Stimulated activated naive CD8-positive, alpha-beta T cell treated with anti-CD3 and anti-CD28 coated beads, Interleukin-15, amount 100 ng/mL, for 72 hours (primary cell): ENCODE measurements at regions not wholly inside any gene's neighbourhood (a gene's known extent, or its start where the extent isn't known, plus 50 kb on each side); places are given as distances from the start of the nearest gene placed in this dataset.

ENCODE experiments used
- ATAC-seq: fragments of 150-1000 bp; cut with Tn5 transposase; 2 replicates; pipeline ENCODE4 v1.10.0; 2021; ENCODE audit warnings: mild to moderate bottlenecking, moderate library complexity
- DNase-seq, 2 donors: peaks; one replicate each; pipeline ENCODE4 v3.0.0; 2021 to 2022
- H3K27ac Mint-ChIP-seq, 2 donors: one replicate each; pipeline ENCODE4 v1.8.0; 2022; ENCODE audit warnings: mild to moderate bottlenecking in 2 of 2, mixed read lengths in 2 of 2, moderate library complexity in 2 of 2
- H3K27me3 Mint-ChIP-seq: one replicate; pipeline ENCODE4 v1.8.0; 2022; ENCODE audit warnings: mixed read lengths
- H3K4me1 Mint-ChIP-seq: one replicate; pipeline ENCODE4 v1.8.0; 2022; ENCODE audit warnings: mild to moderate bottlenecking, mixed read lengths
- H3K4me3 Mint-ChIP-seq, 2 donors: one replicate each; pipeline ENCODE4 v1.8.0; 2022; ENCODE audit warnings: mild to moderate bottlenecking in 2 of 2, mixed read lengths in 2 of 2, moderate library complexity in 1 of 2
- H3K9me3 Mint-ChIP-seq, 2 donors: one replicate each; pipeline ENCODE4 v1.8.0; 2022; ENCODE audit warnings: mixed read lengths in 2 of 2

- H3K27me3 Mint-ChIP-seq, result no peaks in the 10 kb centered on the region
- peaks cover under 1% of the 10 kb centered on the region for H3K4me1 Mint-ChIP-seq
- DNase-seq (no peak), ATAC-seq (no peak)
- H3K9me3 Mint-ChIP-seq, result peaks cover 3 to 4% of the 10 kb centered on the region in 2 donors
- H3K4me3 Mint-ChIP-seq, result no peak overlapping the region
- peak overlapping the region in 1 of 2 donors; percentile 9 for H3K27ac Mint-ChIP-seq
Observed at GRCh38 chr14:98602983-98603382, 669.0 kb downstream of the BCL11B start.

- H3K4me1 Mint-ChIP-seq, result peaks cover 14% of the 10 kb centered on the region
- DNase-seq, result no peak
- no peaks in the 10 kb centered on the region for H3K27me3 Mint-ChIP-seq
- no peak overlapping the region for H3K4me3 Mint-ChIP-seq
- ATAC-seq, result no peak
- H3K9me3 Mint-ChIP-seq, result no peaks in the 10 kb centered on the region
- peak overlapping the region in 1 of 2 donors; percentile 60 for H3K27ac Mint-ChIP-seq
Observed at GRCh38 chr14:98605043-98605442, 667.0 kb downstream of the BCL11B start.

- H3K27me3 Mint-ChIP-seq, result no peaks in the 10 kb centered on the region
- DNase-seq, result no peak
- no peaks in the 10 kb centered on the region for H3K9me3 Mint-ChIP-seq
- peaks cover 14% of the 10 kb centered on the region for H3K4me1 Mint-ChIP-seq
- peak overlapping the region in 1 of 2 donors; percentile 77 for H3K27ac Mint-ChIP-seq
- ATAC-seq, result no peak
- no peak overlapping the region for H3K4me3 Mint-ChIP-seq
Observed at GRCh38 chr14:98606041-98606640, 665.9 kb downstream of the BCL11B start.

- no peak for ATAC-seq
- no peak overlapping the region for H3K4me3 Mint-ChIP-seq
- DNase-seq, result no peak
- peaks cover 14% of the 10 kb centered on the region for H3K4me1 Mint-ChIP-seq
- H3K9me3 Mint-ChIP-seq, result no peaks in the 10 kb centered on the region
- H3K27me3 Mint-ChIP-seq, result no peaks in the 10 kb centered on the region
- peak overlapping the region; percentile 17 to 65 for H3K27ac Mint-ChIP-seq
Observed at GRCh38 chr14:98606816-98607215, 665.2 kb downstream of the BCL11B start.

- Mint-ChIP-seq H3K27me3 (no peaks in the 10 kb centered on the region), H3K9me3 (no peaks in the 10 kb centered on the region), H3K4me3 (no peak overlapping the region), H3K4me1 (peaks cover 14% of the 10 kb centered on the region), H3K27ac (no peak overlapping the region)
- ATAC-seq (no peak), DNase-seq (no peak)
Observed at GRCh38 chr14:98607341-98607910, 664.6 kb downstream of the BCL11B start.

DNA sequence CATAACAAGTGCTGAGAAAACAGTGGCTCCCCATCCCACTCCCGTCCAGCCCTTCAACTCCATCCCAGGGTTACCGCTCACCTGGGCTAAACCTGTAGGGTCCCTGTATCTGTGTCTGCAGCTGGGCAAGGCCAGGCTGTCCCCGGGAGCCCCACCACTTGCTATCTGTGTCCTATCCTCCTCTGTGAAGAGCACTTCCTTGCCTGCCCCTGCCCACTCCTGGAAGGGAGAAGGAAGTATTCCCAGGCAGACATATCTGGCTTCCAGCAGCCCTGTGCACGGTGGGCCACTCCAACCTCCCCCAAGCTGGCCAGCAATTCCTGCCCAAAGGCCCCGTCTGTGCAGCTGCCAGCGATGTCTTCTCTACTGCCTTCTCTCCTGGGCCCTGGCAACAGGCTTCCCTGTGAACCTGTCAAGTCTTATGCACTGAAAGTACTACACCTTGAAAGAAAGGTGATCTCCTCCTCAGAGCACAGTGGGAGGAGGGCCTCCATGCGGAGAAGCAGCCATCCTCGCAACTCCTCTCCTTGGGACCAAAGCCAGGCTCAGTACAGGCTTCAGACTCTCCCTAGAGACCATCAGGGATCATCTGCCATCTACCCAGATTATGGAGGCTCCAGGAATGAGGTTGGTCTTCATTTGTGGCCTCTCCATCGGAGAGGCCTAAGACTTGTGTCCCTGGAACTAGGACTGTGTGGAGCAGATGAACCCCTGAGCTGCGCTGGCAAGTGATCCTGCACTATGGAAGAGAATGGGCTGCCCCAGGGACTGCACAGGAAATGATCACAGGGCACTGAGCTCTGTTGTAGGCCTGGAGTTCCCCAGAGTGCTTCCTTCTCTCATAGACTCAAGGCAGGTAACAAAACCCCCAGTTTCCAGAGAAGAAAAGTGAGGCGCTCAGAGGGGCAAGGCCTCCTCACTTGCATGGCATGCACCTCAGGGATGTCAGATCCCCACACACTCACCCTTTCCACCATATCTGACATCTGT, 663.6 kb downstream of the BCL11B start:
- no peak for ATAC-seq
- peak overlapping the region; percentile 69 to 78 for H3K27ac Mint-ChIP-seq

GRCh38 chr14:98612434-98613200, 659.4 kb downstream of the BCL11B start:
- H3K27ac Mint-ChIP-seq, result no peak overlapping the region

More for the DNA sequence above, 663.6 kb downstream of the BCL11B start:
- Mint-ChIP-seq H3K4me1 (peaks cover 14% of the 10 kb centered on the region), H3K27me3 (no peaks in the 10 kb centered on the region), H3K4me3 (no peak overlapping the region), H3K9me3 (no peaks in the 10 kb centered on the region)
- DNase-seq, result no peak

DNA sequence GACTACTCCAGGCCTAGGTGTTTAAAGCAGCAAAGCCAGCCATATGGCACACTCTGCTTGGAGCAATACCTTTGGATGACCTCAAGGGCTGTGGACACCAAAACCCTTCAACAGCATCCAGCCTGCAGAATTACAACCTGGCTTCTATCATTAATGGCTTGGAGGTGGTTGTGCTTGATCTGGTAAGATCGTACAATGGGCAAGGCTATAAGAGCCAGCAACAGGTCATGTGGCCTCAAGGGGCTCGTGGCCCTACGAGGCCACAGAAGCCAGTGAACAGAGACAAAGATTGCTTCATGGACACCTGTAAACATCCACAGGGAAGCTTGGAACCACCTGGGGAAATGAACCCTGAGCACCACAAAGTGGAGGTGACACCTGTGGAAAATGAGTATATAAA, 657.3 kb downstream of the BCL11B start:
- Mint-ChIP-seq H3K9me3 (peaks cover 0 to 10% of the 10 kb centered on the region in 2 donors), H3K4me3 (no peak overlapping the region), H3K4me1 (no peaks in the 10 kb centered on the region), H3K27ac (no peak overlapping the region), H3K27me3 (no peaks in the 10 kb centered on the region)
- no peak for ATAC-seq
- no peak for DNase-seq

More at GRCh38 chr14:98612434-98613200, 659.4 kb downstream of the BCL11B start:
- peaks cover 0 to 5% of the 10 kb centered on the region in 2 donors for H3K9me3 Mint-ChIP-seq
- peaks cover 14% of the 10 kb centered on the region for H3K4me1 Mint-ChIP-seq
- no peak overlapping the region for H3K4me3 Mint-ChIP-seq
- ATAC-seq, result no peak
- no peaks in the 10 kb centered on the region for H3K27me3 Mint-ChIP-seq
- DNase-seq, result no peak

- Mint-ChIP-seq H3K4me3 (no peak overlapping the region), H3K9me3 (peaks cover 22 to 27% of the 10 kb centered on the region in 2 donors), H3K4me1 (no peaks in the 10 kb centered on the region), H3K27ac (no peak overlapping the region), H3K27me3 (no peaks in the 10 kb centered on the region)
- DNase-seq (no peak), ATAC-seq (peak; percentile 40)
Observed at GRCh38 chr14:98622208-98623051, 649.6 kb downstream of the BCL11B start.

DNA sequence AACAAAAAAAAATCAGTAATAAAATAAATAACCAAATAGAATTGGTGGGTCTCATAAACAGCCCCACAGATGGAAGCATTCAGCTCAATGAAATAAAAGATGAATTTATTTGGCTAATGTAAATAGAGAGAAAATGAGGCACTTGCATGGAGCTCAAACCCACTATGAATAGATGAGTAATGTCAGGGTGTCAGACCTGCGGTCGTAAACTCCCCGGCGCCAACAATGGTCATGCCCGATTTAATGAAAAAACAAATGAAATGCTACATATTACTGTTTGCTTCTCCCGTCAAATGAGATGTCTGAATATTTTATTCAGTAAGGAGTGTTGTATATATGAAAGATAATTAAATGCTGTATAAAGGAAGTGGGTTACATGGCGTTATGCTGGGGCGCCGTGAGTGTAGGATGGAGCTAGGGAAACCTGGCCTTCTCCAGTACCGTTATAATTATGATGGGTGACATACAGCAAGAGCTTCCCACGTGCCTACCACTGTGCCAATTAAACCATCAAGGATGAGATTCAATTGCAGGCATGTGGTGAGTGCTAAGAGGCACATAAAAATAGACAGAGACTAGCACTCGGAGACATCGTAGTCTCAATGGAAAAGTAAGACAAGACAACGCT, 648.1 kb downstream of the BCL11B start:
- no peaks in the 10 kb centered on the region for H3K4me1 Mint-ChIP-seq
- H3K4me3 Mint-ChIP-seq, result no peak overlapping the region
- no peak overlapping the region for H3K27ac Mint-ChIP-seq
- peaks cover 19 to 35% of the 10 kb centered on the region in 2 donors for H3K9me3 Mint-ChIP-seq
- no peak for ATAC-seq
- H3K27me3 Mint-ChIP-seq, result no peaks in the 10 kb centered on the region
- DNase-seq, result no peak

GRCh38 chr14:98633380-98633779, 638.6 kb downstream of the BCL11B start:
- Mint-ChIP-seq H3K9me3 (no peaks in the 10 kb centered on the region), H3K4me1 (no peaks in the 10 kb centered on the region), H3K4me3 (no peak overlapping the region), H3K27me3 (no peaks in the 10 kb centered on the region), H3K27ac (no peak overlapping the region)
- DNase-seq, result no peak
- no peak for ATAC-seq

DNA sequence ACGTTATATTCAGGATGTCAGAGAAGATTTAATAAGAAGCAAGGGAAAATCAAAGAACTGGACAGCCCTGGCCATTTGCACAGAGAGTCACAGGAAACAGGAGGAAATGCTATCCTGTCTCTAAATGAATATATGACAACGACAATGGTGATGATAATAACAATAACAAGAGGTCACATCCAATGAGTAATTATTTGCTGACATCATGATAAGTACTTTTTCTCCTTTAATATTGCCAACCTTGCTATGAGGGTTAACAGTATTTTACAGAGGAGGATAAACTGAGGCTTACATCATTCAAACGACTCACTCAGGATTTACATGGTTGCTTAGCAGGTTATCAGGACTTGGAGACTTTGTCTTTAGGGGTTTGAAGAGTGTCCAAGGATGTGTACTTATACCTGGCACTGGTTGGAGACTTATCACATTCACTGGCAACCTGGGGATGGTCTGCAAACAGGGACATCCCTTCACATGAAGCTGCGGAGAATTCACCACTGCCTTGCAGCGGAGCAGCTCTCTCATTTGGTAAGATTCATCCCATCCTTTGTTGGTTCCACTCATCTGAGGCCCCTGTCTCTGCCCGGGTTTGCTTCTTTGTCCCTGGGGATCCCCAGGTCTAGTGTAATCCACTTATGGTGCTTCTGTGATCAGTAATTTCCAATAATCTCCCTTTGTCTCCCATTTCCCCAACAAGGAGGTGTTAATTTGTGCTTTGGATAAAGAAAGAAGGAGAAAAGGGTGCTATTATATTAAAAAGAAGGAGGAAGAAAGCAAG, 637.8 kb downstream of the BCL11B start:
- DNase-seq (no peak), ATAC-seq (no peak)
- Mint-ChIP-seq H3K27ac (no peak overlapping the region), H3K9me3 (no peaks in the 10 kb centered on the region), H3K4me3 (no peak overlapping the region), H3K4me1 (no peaks in the 10 kb centered on the region), H3K27me3 (no peaks in the 10 kb centered on the region)

- Mint-ChIP-seq H3K4me3 (no peak overlapping the region), H3K9me3 (no peaks in the 10 kb centered on the region), H3K27me3 (no peaks in the 10 kb centered on the region), H3K4me1 (no peaks in the 10 kb centered on the region), H3K27ac (no peak overlapping the region)
- DNase-seq (no peak), ATAC-seq (no peak)
Observed at GRCh38 chr14:98638366-98638765, 633.6 kb downstream of the BCL11B start.

GRCh38 chr14:98647754-98648153, 624.2 kb downstream of the BCL11B start:
- Mint-ChIP-seq H3K4me3 (no peak overlapping the region), H3K4me1 (no peaks in the 10 kb centered on the region), H3K27me3 (no peaks in the 10 kb centered on the region), H3K27ac (no peak overlapping the region), H3K9me3 (no peaks in the 10 kb centered on the region)
- DNase-seq, result no peak
- no peak for ATAC-seq
